Activated naive CD8-positive, alpha-beta T cell treated with anti-CD3 and anti-CD28 coated beads, Interleukin-2, amount 50 U/mL, for 16 hours (primary cell): ENCODE measurements at regions not wholly inside any gene's neighbourhood (a gene's known extent, or its start where the extent isn't known, plus 50 kb on each side); places are given as distances from the start of the nearest gene placed in this dataset.
"Not testable (repeated sequence)": the region's sequence is repeated elsewhere in the genome, so short reads cannot be mapped to it uniquely, and the experiment has no call there.

Source experiments
- DNase-seq: peaks from one replicate; pipeline ENCODE4 v3.0.0-alpha.2; 2020; ENCODE audit warnings: low read depth, low spot score

DNA sequence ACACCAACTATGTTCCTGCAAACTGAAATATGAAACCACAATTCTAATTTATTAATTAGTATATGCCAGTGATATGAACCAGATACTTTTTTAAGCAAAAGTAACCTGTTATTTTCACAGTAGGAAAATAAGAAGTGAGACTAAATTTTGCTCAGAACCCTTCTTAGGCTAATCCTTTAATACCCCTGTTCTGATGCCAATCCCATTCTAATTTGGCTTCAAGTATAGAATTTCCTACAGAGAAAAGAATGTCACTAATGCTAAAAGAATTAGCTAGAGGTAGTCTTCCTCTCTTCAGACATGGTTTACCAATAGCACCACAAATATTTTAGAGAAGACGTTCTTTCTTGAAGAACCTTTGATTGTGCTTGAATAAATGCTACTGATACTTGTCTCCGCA lies 758.4 kb downstream of the FLRT2 start:
- DNase-seq, result no peak

DNA sequence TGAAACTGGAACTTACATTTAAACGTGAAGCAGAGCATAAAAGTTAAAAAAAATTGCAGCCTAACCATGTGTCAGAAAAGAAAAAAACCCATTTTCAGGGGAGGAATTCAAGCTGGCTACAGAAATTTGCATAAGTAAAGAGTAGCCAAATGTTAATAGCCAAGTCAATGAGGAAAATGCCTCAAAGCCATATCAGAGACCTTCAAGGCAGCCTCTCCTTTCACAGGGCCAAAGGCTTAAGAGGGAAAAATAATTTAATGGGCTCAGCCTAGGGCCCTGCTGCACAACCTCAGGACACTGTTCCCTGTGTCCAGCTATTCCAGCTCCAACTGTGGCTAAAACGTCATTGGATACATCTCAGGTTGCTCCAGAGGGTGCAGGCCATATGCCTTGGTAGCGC lies 749.5 kb downstream of the FLRT2 start:
- no peak for DNase-seq

DNA sequence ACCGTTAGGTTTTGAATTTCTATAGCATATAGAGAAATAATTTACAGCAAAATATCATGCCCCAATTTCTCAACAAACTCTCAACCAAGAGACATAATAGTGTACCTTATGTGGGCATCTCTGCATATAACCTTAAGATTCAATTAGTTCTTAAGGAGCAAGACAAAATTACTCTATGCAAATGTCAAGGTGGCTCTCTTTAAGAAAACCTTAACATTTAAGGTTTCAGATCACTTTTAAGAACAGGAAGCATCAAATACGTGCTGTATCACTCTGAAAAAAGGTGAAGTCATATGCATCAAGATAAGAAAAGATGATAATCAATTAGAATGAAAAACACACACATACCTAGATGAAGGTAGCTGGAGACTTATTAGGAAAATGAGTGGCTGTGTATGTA lies 728.0 kb downstream of the FLRT2 start:
- DNase-seq, result no peak

DNA sequence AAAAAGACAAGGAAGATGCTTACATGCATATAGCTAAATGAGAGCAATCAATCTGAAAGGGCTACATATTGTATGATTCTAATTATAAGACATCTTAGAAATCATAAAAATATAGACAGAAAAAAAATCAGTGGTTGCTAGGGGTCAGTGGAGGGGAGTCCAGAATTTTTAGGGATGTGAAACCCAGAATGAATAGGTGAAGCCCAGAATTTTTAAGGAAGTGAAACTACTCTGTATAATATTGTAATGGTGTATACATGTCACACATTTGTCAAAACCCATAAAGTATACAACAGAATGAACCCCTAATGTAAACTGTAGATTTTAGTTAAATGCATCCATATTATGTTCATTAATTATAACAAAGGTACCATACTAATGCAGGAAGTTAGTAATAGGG lies 713.2 kb downstream of the FLRT2 start:
- no peak for DNase-seq

DNA sequence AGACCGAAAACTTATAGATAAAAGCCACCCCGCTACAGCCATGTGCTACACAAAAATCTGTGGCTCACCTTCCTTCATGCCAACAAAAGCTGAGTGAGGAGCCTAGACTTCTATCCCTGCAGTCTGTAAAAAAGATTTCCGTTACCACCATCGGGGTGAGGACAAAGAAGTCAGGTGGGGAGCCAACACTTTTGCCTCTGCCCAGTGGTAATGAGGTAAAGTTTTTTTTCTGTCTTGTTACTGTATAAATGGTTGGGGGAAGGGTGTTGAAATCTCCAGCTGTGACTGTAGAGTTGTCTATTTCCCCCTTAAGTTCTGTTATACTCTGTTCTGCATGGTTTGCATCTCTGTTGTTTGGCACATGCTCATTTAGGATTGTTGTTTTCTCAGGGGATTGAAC lies 707.8 kb downstream of the FLRT2 start:
- no peak for DNase-seq

DNA sequence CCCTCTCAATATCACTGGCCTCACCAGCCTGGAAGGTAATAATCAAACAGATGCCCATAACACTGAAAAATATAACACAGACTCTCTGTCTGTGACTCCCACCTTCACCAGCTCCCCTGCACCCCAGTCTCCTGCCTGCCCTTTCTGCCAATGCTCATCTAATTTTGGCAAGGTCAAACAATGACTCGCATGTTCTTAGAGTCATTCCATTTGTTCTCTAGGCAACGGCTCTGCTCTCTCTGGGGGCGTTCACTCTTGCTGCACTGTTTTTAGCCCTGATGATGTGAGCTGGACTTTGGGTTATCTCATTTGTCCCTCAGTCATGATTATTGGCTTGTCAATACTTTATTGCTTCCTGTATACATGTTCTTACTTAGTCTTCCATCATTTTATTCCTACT lies 691.8 kb downstream of the FLRT2 start:
- DNase-seq, result no peak

DNA sequence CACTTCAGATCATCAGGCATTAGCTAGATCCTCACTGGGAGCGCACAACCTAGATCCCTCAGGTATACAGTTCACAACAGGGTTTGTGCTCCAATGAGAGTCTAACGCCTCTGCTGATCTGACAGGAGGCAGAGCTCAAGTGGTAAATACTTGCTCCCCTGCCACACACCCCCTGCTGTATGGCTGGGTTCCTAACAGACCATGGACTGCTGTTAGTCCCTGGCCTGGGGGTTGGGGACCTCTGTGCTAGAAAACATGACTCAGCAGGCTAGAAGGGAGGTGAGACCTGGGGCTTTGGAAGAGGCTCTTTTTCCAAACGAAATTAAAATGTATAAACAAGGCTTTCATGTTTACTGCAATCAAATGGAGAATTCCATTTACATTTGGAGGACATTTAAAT lies 691.1 kb downstream of the FLRT2 start:
- no peak for DNase-seq

DNA sequence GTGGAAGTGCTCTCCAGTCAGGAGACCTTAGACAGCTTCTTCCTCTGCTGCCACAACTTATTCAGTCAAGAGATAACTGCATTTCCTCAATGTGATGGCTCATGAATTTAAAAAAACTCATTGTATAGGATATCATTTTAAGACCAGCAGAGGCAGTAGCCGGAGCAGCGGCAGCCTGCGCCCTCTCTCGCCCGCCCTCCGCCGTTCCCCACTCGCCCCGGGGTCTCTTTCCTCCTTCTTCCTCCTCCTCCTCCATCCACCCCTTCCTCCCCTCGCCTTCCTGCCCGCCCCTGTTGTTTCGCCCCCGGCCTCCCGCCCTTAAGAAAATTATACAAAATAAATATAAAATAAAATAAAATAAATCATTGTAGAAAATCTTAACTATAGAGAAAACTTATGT lies 687.6 kb downstream of the FLRT2 start:
- no peak for DNase-seq

DNA sequence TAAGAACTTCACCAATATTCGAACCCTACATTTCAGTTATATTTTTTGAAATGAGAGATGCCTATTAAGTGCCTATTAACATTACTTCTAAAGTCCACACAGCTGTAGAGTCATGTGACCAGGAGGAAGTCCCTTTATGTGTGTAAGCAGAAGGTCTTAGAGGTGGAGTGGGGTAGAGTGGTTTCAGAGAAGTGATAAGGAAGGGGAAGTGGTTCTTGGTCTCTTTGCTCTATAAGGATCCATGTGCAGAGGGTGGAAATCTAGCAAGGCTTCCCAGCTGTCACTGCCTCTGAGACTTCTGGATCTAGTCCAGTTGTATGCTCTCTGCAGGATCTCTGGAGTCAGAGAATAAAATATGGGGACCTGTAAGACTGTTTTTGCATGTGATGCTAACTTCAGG lies 673.9 kb downstream of the FLRT2 start:
- no peak for DNase-seq

DNA sequence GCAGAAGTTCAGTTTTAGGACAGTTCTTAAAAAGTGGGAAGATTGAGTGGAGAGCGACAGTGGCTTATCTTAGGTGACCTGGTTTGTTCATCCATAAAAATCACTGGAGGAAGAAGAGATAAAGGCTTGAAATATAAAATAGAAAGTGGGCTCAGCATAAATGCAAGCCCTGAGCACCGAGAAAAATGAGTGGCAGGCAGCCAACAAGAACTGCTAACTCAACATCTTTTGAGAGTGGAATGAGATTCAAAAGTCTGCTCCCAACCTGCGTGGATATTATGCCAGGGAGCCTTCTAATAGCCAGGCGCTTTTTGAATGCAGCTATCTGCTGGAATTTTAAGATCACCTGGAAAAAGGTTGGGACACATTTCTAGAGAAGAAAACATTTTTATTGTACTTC lies 666.5 kb downstream of the FLRT2 start:
- DNase-seq, result no peak

DNA sequence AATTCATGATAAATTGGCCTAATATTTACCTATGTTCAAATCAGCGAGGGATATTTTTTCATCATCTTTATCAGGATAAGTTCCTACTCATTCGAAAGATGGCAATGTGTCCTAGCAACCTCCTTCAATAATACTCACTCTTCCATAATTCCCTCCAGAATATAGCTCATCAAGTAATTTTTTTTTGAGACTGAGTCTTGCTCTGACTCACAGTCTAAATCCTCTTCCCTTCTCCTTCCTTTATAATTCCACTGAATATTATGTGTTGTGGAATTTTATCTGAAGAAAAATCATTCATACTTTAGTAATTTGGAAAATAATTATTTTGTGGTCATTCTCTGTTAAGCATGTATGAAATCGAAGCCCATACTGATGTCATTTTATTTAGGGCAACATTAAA lies 663.8 kb downstream of the FLRT2 start:
- no peak for DNase-seq

DNA sequence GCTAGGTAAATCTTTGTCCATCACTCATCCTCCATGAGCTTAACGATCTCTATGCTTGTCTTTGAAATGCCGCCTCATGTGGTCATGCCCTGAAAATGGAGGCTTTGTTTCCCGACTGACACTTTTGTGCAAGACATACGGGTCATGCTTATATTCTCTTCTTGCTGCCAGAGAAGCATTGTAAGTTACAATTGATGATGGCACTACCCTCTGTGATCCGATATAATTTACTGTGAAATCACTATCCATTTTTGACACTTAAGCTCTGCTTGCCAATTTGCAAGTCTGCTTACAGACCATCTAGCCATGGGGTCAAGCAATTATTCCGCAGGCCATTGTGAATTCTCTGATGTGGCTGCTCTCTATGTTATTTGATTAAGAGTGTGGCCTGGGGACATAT lies 650.0 kb downstream of the FLRT2 start:
- DNase-seq, result no peak

DNA sequence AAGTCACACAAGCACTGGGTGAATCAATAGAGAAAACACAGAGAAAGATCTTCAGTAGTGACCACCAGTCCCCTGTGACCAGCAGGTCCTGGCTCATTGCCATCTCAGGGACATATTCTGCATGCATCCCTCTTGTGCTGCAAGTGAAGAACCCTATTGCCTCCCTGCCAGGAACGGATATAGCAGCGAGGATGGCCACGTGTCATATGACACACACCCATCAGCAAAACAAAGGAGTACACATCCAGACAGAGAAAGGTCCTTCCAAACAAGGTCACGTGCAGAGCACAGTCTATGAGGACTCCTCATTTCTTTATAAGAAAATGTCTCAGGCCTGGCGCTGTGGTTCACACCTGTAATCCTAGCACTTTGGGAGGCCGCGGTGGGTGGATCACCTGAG lies 638.4 kb downstream of the FLRT2 start:
- no peak for DNase-seq

DNA sequence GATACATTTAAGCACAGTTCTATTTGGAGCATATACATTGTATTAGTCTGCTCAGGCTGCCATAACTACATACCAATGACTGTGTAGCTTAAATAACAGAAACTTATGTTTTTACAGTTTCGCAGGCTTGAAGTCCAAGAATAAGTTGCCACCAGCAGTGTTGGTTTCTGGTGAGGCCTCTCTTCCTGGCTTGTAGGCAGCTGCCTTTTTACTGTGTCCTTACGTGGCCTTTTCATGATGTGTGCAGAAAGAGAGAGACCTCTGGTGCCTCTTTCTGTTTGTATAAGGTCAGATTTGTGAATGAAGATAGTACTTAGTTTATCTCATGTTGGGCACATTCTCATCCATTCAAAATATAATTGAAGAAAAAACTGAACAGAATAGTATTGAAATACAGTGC lies 636.6 kb downstream of the FLRT2 start:
- no peak for DNase-seq

DNA sequence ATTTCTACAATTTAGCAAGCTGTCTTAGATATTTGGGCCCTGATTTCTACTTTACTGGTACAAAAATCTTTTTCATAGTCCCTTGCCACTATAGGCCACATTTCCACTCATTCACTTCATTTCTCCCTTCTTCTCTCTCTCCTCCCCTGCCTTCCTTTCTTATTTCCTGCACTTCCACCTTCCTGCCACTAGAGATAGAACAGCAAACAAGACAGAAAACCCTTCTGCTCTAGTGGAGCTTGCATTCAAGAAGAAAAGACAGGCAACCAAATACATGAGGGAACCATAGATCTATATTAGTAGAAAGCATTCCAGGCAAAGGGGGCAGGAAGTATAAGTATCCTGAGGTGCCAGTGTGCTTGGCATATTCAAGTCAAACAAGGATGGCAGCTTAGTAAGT lies 623.5 kb downstream of the FLRT2 start:
- DNase-seq, result no peak

DNA sequence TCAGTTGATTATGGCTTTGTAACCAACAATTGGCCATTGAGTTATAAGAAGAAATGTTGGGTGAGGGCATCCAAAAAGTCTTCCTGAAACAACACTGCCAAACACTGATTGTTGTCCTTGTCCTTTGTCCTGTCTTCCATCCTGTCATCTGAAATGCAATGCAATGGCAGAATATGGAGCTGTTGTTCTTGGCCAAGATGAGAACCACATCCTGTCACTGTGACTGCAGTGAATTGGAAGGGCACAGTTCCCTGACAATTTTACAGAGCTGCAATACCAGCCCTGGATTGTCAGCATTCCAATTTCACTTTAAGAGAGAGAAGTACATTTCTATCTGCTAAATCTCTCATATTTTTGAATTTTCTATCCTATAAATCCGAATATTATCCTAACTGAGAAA lies 613.3 kb downstream of the FLRT2 start:
- no peak for DNase-seq

DNA sequence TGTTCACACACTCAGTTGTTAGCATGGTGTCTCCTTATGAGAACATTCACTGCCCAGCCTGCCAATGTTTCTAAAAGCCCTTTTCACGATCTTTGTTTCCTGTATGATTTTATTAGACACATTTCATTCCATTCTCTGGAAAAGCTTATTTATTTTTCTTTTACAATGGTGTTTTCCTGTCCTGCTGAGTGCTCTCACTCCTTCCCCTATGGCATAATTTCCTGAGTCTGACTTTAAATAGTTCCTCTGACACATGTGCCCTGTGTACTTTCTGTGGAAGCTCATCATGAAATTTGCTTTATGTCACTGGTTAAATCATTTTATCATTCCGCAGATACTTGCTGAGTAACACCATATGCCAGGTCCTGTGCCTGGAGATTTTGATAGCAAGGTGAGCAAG lies 612.0 kb downstream of the FLRT2 start:
- DNase-seq, result no peak

DNA sequence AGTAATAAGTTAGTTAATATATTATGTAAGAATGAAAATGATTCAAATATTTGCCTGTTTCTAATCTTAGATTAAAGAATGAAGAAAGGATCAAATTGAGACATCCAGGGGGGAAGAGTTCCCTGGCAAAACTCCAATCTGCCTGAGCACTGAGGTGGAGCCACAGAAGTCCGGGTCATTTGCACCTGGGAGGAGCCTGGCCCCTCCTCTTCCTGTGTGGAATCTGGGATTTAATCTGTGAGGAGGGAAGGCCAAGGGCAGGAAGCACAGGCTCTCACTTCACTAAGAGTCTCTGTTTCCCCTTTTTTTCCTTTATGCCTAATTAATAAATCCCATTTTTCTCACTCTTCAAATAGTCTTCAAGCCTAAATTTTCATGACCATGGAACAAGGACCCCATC lies 599.5 kb downstream of the FLRT2 start:
- DNase-seq, result no peak

DNA sequence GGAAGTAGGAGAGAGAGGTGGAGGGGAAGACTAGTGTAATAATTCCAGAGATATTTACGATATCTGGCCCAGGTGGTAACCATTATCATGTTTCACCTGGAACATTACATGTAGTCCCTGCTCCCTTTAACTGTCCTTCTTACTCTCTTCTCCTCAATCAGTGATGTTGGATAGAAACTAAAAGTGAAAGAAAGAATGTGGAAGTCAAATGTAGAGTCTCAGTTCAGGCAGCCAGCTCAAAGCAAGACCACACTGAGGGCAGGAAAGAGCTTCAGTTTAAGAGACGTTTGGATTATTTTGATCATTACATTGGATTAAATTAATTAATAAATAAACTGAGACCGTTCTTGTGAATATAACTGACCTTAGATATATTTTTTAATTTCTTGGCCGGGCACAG lies 594.4 kb downstream of the FLRT2 start:
- no peak for DNase-seq

DNA sequence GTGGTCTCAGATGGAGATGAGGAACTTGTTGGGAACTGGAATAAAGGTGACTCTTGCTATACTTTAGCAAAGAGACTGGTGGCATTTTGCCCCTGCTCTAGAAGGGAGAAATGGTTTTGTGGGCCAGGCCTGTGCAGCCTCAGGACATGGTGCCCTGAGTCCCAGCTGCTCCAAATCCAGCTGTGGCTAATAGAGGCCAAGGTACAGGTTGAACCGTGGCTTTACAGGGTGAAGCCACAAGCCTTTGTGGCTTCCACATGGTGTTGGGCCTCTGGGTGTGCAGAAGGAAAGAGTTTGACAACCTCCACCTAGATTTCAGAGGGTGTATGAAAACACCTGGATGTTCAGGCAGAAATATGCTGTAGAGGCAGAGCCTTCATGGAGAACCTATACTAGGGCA lies 586.0 kb downstream of the FLRT2 start:
- no peak for DNase-seq

DNA sequence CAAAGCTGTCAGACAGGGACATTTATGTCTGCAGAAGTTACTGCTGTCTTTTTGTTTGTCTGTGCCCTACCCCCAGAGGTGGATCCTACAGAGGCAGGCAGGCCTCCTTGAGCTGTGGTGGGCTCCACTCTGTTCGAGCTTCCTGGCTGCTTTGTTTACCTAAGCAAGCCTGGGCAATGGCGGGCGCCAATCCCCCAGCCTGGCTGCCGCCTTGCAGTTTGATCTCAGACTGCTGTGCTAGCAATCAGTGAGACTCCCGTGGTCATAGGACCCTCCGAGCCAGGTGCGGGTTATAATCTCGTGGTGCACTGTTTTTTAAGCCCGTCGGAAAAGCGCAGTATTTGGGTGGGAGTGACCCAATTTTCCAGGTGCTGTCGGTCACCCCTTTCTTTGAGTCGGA lies 580.9 kb downstream of the FLRT2 start:
- DNase-seq, result not testable (repeated sequence)

DNA sequence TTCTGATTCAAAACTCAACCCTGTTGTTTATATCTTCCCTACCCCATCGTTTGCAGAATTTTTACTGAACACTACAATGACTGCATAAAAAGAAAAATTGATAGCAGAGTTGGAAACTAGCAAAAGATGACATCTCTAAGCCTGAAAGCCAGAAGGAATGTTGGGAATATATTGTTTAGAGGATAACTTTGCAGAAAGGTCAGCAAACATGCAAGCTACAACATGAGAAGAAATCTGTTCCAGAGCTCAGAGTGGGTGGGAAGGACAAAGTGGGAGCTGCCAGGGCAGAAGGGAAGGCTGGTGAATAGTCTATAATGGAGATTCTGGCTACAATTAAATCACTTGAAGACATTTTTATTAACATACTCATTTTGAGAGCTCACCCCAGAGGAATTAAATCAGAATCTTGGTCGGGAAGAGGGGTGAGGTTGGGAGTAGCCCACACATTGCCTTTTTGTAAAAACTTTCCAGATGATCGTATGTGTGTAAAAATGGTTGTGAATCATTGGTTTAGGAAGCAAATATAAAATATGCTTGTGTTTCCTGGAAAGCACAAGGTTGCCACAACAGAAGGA lies 574.8 kb downstream of the FLRT2 start:
- no peak for DNase-seq

DNA sequence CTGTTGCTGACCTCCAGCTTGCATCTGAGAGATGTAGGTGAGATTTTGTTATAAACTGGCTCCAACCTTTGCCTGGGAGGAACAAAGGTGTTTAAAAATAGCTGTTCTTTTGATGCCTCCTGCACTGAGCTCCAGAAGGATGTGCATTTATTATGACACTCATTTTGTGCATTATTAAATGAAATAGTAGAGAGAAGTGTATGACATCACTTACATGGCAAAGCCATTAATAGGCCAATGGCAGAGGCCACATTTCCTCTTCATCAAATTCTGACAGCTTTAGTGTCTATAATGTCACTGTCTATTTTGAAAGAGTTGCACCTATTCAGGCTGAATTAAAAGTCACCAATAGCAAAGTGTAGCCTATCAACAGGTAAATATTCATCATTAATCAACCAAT lies 564.6 kb downstream of the FLRT2 start:
- no peak for DNase-seq

DNA sequence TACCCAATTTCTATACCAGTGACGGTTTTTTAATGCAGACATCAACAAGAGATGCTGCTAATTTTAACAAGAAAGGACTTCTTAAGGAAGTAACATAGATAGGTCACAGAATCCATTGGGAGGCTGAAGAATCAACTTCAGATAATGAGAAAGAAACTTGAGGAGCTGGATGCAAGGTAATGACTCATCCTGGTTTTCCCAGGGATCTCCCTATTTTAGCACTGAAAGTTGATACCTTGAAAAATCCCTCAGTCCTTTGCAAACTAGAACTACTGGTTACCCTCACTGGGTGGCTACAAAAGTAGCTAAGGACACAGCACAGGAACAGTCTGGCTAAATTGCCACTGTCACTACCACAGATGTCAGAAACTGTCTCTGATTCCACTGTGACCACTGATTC lies 561.9 kb downstream of the FLRT2 start:
- no peak for DNase-seq

DNA sequence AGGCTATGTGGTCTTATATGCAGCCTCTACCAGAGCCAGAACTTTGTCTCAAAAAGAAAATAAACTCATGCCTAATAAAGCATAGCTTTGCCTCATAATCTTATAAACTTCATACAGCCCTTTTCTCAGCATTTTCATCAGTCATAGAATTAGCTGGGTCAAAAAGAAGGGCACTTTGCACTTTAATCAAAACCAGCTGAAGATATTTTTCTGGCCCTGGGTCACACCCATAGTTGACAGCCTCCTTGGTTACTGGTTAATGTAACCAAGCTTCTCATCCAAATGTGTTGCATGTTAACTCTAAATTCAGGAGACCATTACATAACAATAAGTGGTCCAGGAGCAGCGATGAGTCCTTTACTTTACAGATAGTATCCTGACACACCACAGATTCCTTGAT lies 558.2 kb downstream of the FLRT2 start:
- no peak for DNase-seq
